RWPE1 (cell line): ENCODE measurements at regions not wholly inside any gene's neighbourhood (a gene's known extent, or its start where the extent isn't known, plus 50 kb on each side); places are given as distances from the start of the nearest gene placed in this dataset.

Experiments
- CTCF ChIA-PET: fragments of 350-600 bp; sonication (Branson Sonifier 250); formaldehyde crosslinking; extraction: SDS; loops from one replicate; lab custom pipeline; 2021; lab: Yijun Ruan, JAX
- POLR2A ChIA-PET: fragments of 400-600 bp; formaldehyde crosslinking; extraction: SDS; loops from one replicate; lab custom pipeline; 2020; ENCODE audit warnings: antibody characterized with exemption; ENCODE audit not compliant: low non-redundant PET; lab: Yijun Ruan, JAX
- DNase-seq: peaks from one replicate; pipeline ENCODE4 v3.0.0; 2012; ENCODE audit warnings: low spot score
- H3K27ac ChIP-seq: fragments of 450-650 bp; 2 replicates; pipeline ENCODE4 v1.5.1; 2017
- CTCF ChIP-seq: fragments of 450-650 bp; conservative IDR thresholded peaks from 2 replicates; pipeline ENCODE4 v1.5.1; 2017; ENCODE audit warnings: low read depth, mild to moderate bottlenecking

GRCh38 chr11:32161293-32161692 lies 70.4 kb downstream of the RCN1 start:
- H3K27ac ChIP-seq, result no peak overlapping the region
- no peak for TF ChIP-seq CTCF
- DNase-seq, result no peak
- ChIA-PET POLR2A (no interaction called here), CTCF (interaction anchor here (0.6 kb wide), 1 partner anchor 504 kb away, joined by 3 read pairs; no protein-coding TSS in a partner anchor)

- H3K27ac ChIP-seq, result no peak overlapping the region
- no peak for DNase-seq
- ChIA-PET POLR2A (no interaction called here), CTCF (interaction anchor here (0.8 kb wide), 1 partner anchor 73 kb away, joined by 8 read pairs; no protein-coding TSS in a partner anchor)
- TF ChIP-seq CTCF, result no peak
These were observed 71.5 kb downstream of the RCN1 start for GRCh38 chr11:32162351-32162750.

GRCh38 chr11:32162906-32163305 lies 72.0 kb downstream of the RCN1 start:
- TF ChIP-seq CTCF, result no peak
- POLR2A ChIA-PET, result no interaction called here
- no peak overlapping the region for H3K27ac ChIP-seq
- DNase-seq, result no peak
- CTCF ChIA-PET, result interaction anchor here (0.8 kb wide), 1 partner anchor 74 kb away, joined by 8 read pairs; no protein-coding TSS in a partner anchor

GRCh38 chr11:32163557-32163956 lies 72.7 kb downstream of the RCN1 start:
- no peak for DNase-seq
- H3K27ac ChIP-seq, result no peak overlapping the region
- ChIA-PET CTCF (interaction anchor here (0.9 kb wide), 1 partner anchor 12 kb away, joined by 4 read pairs; no protein-coding TSS in a partner anchor), POLR2A (no interaction called here)
- no peak for TF ChIP-seq CTCF

DNA sequence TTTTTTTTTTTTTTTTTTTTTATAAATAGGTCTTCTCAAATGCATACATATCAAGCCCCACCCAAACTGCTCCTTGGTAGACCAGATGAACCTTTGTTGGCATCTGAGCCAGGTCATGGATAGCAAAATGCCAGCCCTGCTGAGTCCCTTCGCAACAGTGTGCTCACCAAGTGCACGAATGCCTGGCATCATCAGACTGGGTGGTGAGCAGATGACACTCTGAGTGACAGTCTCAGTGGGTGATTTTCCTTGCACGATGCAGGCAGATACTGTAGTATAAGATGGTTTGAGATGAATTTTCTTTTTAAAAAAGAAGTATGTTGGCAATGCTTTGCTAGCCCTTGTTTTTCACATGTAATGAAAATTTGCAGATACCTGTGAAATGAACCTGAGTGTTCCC lies 74.0 kb downstream of the RCN1 start:
- TF ChIP-seq CTCF, result no peak
- H3K27ac ChIP-seq, result no peak overlapping the region
- no peak for DNase-seq
- POLR2A ChIA-PET, result no interaction called here
- CTCF ChIA-PET, result no interaction called here

GRCh38 chr11:32168924-32169323 lies 78.0 kb downstream of the RCN1 start:
- no peak for TF ChIP-seq CTCF
- no peak for DNase-seq
- POLR2A ChIA-PET, result no interaction called here
- no peak overlapping the region for H3K27ac ChIP-seq
- CTCF ChIA-PET, result interaction anchor here (1.4 kb wide), 1 partner anchor 117 kb away, joined by 5 read pairs; no protein-coding TSS in a partner anchor

- DNase-seq, result no peak
- CTCF ChIA-PET, result interaction anchor here (0.6 kb wide), 1 partner anchor 61 kb away, joined by 3 read pairs; no protein-coding TSS in a partner anchor
- POLR2A ChIA-PET, result no interaction called here
- TF ChIP-seq CTCF, result no peak
- H3K27ac ChIP-seq, result no peak overlapping the region
These were observed 80.6 kb downstream of the RCN1 start for GRCh38 chr11:32171445-32171844.
